Vagina (tissue), 2 donors: ENCODE measurements at regions not wholly inside any gene's neighbourhood (a gene's known extent, or its start where the extent isn't known, plus 50 kb on each side); places are given as distances from the start of the nearest gene placed in this dataset.

ENCODE experiments used
- DNase-seq, 2 donors: peaks; one replicate each; pipeline ENCODE4 v3.0.0-alpha.2; 2017; ENCODE audit errors: extremely low spot score in 2 of 2
- H3K27ac ChIP-seq: fragments of 200-600 bp; sonication (generic); one replicate; pipeline ENCODE4 v1.5.1; 2019
- H3K27me3 ChIP-seq: fragments of 200-600 bp; sonication (generic); one replicate; pipeline ENCODE4 v1.5.1; 2019
- H3K36me3 ChIP-seq, 2 donors: fragments of 200-600 bp; sonication (generic); one replicate each; pipeline ENCODE4 v1.5.1; 2017 to 2019
- H3K4me1 ChIP-seq: fragments of 200-600 bp; sonication (generic); one replicate; pipeline ENCODE4 v1.5.1; 2019
- H3K4me3 ChIP-seq, 2 donors: fragments of 200-600 bp; sonication (generic); 1 replicate in 1 of 2; 2 replicates in 1 of 2; pipeline ENCODE4 v1.5.1; 2016 to 2019
- H3K9me3 ChIP-seq: fragments of 200-600 bp; sonication (generic); one replicate; pipeline ENCODE4 v1.5.1; 2019
- POLR2A ChIP-seq, 2 donors: fragments of 450-650 bp; IDR thresholded peaks; one replicate each; pipeline ENCODE4 v1.6.1; 2017; ENCODE audit warnings: antibody characterized with exemption in 2 of 2, mild to moderate bottlenecking in 2 of 2, moderate library complexity in 2 of 2
- POLR2AphosphoS5 ChIP-seq, 2 donors: sonication (generic); formaldehyde crosslinking; IDR thresholded peaks; one replicate each; pipeline ENCODE4 v1.9.0; 2017; ENCODE audit warnings: antibody characterized with exemption in 2 of 2, mild to moderate bottlenecking in 2 of 2, low read depth in 1 of 2; ENCODE audit not compliant: insufficient read depth in 1 of 2
- intact Hi-C: fragments of 100-400 bp; cut with DNase I; formaldehyde crosslinking; loops from one replicate; pipeline ENCODE4 v1.15.1; 2023
- TF ChIP-seq, protein P1 (sequence below), 3 experiments: fragments of 450-650 bp in 2 of 3; fragments of 200-600 bp in 1 of 3; sonication (generic) in 1 of 3; IDR thresholded peaks; one replicate each; pipeline ENCODE4 v1.5.1; 2017 to 2019; ENCODE audit warnings: antibody characterized with exemption in 3 of 3, mild to moderate bottlenecking in 2 of 3, moderate library complexity in 2 of 3

DNA sequence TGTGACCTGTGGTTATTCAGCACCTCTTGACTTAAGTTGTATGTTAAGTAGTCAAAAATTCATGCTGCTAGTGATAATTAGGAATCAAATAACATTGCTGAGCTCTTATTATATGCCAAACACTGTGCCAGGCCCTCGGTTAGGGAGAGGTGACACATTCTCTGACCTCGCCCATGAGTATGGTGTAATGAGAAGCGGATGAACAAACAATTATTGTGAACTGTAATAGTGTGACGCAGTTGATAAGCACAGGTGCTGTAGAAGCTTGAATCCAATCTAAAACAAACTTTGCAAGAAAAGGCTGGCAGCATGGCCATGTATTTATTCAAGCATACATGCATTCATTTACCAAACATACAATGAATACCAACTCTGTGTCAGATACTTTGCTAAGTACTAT, 303.5 kb upstream of the HS3ST1 start:
- Histone ChIP-seq H3K27ac (no peak overlapping the region), H3K36me3 (no peaks in the 10 kb centered on the region), H3K4me3 (no peak overlapping the region), H3K9me3 (no peaks in the 10 kb centered on the region), H3K27me3 (no peaks in the 10 kb centered on the region), H3K4me1 (no peaks in the 10 kb centered on the region)
- intact Hi-C loops, result no loop called here
- TF ChIP-seq POLR2AphosphoS5 (IDR thresholded peaks at IDR 0.05; ENCODE audit: insufficient read depth in 1 of 2, low read depth in 1 of 2), result no peak
- TF ChIP-seq, protein P1, sequence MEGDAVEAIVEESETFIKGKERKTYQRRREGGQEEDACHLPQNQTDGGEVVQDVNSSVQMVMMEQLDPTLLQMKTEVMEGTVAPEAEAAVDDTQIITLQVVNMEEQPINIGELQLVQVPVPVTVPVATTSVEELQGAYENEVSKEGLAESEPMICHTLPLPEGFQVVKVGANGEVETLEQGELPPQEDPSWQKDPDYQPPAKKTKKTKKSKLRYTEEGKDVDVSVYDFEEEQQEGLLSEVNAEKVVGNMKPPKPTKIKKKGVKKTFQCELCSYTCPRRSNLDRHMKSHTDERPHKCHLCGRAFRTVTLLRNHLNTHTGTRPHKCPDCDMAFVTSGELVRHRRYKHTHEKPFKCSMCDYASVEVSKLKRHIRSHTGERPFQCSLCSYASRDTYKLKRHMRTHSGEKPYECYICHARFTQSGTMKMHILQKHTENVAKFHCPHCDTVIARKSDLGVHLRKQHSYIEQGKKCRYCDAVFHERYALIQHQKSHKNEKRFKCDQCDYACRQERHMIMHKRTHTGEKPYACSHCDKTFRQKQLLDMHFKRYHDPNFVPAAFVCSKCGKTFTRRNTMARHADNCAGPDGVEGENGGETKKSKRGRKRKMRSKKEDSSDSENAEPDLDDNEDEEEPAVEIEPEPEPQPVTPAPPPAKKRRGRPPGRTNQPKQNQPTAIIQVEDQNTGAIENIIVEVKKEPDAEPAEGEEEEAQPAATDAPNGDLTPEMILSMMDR (IDR thresholded peaks at IDR 0.05), result no peak
- no peak for TF ChIP-seq POLR2A (IDR thresholded peaks at IDR 0.05)
- no peak for DNase-seq

DNA sequence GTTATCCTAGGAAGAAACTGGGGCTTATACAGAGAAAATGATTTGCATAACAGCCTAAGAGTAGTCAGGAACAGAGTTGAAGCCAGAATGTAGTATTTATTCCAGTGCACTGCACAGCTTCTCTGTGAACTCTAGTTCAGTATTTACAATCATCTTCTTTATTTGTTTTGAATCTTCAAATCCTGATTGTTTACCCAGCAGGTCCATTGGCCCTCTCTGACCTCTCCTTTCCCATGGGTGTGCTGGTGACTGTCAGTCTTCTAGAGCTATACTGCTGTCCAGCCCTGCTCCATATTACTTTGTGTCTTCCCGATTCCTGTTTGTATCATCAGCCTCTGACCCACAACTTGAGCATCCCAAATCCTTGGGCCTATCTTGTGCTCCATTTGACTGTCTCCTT, 301.9 kb upstream of the HS3ST1 start:
- no peaks in the 10 kb centered on the region for H3K36me3 ChIP-seq
- DNase-seq, result no peak
- H3K27ac ChIP-seq, result no peak overlapping the region
- H3K4me3 ChIP-seq, result no peak overlapping the region
- H3K9me3 ChIP-seq, result no peaks in the 10 kb centered on the region
- intact Hi-C loops, result no loop called here
- TF ChIP-seq POLR2AphosphoS5 (IDR thresholded peaks at IDR 0.05; ENCODE audit: insufficient read depth in 1 of 2, low read depth in 1 of 2), result no peak
- no peak for TF ChIP-seq POLR2A (IDR thresholded peaks at IDR 0.05)
- TF ChIP-seq, protein P1 (IDR thresholded peaks at IDR 0.05), result no peak
- no peaks in the 10 kb centered on the region for H3K27me3 ChIP-seq
- no peaks in the 10 kb centered on the region for H3K4me1 ChIP-seq

DNA sequence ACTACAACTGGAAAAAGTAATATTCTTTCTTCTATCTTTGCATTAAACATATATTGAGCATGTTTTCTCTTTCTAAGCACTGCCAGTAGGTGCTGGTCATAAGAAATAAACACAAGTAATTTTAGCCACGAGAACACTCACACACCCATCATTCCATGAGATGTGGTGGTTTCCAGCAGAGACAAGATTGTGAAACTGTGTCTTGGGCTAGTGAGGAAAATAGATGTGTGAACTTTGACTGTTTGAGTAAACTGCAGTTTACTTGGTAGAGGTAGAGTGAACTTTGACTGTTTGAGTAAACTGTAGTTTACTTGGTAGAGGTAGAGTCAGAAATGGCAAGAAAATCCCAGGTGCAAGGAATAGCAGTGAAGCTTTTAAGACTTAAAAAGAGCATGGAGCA, 300.9 kb upstream of the HS3ST1 start:
- Histone ChIP-seq H3K4me3 (no peak overlapping the region), H3K9me3 (no peaks in the 10 kb centered on the region), H3K4me1 (no peaks in the 10 kb centered on the region), H3K27ac (no peak overlapping the region), H3K27me3 (no peaks in the 10 kb centered on the region), H3K36me3 (no peaks in the 10 kb centered on the region)
- DNase-seq, result no peak
- intact Hi-C loops, result no loop called here
- TF ChIP-seq POLR2AphosphoS5 (IDR thresholded peaks at IDR 0.05; ENCODE audit: insufficient read depth in 1 of 2, low read depth in 1 of 2), result no peak
- TF ChIP-seq, protein P1 (IDR thresholded peaks at IDR 0.05), result no peak
- no peak for TF ChIP-seq POLR2A (IDR thresholded peaks at IDR 0.05)

DNA sequence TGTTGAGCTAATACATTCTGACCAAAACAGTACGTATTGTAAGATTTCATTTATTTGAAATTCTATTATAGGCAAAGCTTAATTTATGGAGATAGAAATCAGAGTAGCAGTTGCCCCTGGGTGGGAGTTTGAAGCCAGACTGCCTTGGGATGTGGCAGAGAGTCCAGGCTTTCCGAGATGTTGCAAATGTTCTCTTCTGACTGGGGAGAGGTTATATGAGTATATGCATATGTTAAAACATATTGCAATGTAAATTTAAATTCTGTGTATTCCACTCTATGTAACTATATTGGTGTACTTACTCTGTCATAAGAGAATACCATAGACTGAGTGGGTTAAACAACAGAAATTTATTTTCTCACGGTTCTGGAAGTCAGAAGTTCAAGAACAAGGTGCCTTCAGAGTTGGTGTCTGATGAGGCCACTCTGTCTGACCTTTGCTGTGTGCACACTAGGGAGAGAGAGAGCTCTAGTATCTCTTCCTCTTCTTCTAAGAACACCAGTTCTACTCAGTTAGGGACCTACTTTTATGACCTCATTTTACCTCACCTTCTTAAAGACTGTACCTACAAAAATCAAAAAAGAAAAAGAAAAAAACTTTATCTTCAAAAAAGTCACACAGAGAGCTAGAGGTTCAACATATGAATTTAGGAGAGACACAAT, 299.3 kb upstream of the HS3ST1 start:
- no peaks in the 10 kb centered on the region for H3K36me3 ChIP-seq
- TF ChIP-seq, protein P1 (IDR thresholded peaks at IDR 0.05), result no peak
- no peak for TF ChIP-seq POLR2A (IDR thresholded peaks at IDR 0.05)
- no peak for TF ChIP-seq POLR2AphosphoS5 (IDR thresholded peaks at IDR 0.05; ENCODE audit: insufficient read depth in 1 of 2, low read depth in 1 of 2)
- intact Hi-C loops, result no loop called here
- H3K9me3 ChIP-seq, result no peaks in the 10 kb centered on the region
- no peaks in the 10 kb centered on the region for H3K4me1 ChIP-seq
- H3K27ac ChIP-seq, result no peak overlapping the region
- no peak for DNase-seq
- no peaks in the 10 kb centered on the region for H3K27me3 ChIP-seq
- no peak overlapping the region for H3K4me3 ChIP-seq

DNA sequence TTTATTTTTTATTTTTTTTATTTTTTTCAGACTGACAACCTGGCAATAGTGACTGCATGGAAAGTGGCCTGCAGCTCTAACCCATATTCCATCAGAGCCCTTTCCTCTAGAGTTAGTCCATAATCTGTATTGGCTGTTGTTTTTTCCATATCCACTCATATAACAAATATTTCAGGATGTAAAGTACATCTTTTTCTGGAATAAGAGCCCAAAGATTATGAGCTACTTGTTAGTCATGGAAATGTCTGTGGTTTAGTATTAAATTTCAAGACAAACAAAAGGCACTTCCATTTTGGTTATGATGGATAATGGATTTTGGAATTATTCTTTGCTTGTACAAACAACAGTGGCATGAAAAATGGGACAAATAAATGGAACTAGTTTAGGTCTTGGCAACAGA, 296.0 kb upstream of the HS3ST1 start:
- TF ChIP-seq, protein P1 (IDR thresholded peaks at IDR 0.05), result no peak
- no peak for TF ChIP-seq POLR2A (IDR thresholded peaks at IDR 0.05)
- no peak for TF ChIP-seq POLR2AphosphoS5 (IDR thresholded peaks at IDR 0.05; ENCODE audit: insufficient read depth in 1 of 2, low read depth in 1 of 2)
- no peak for DNase-seq
- Histone ChIP-seq H3K4me1 (no peaks in the 10 kb centered on the region), H3K4me3 (no peak overlapping the region), H3K9me3 (no peaks in the 10 kb centered on the region), H3K36me3 (no peaks in the 10 kb centered on the region), H3K27ac (no peak overlapping the region), H3K27me3 (no peaks in the 10 kb centered on the region)
- intact Hi-C loops, result no loop called here
